IMR-90 (cell line): ENCODE measurements at regions not wholly inside any gene's neighbourhood (a gene's known extent, or its start where the extent isn't known, plus 50 kb on each side); places are given as distances from the start of the nearest gene placed in this dataset.

Source experiments
- ATAC-seq: fragments of 200-7000 bp; cut with Tn5 transposase; 2 replicates; pipeline ENCODE4 v1.9.1; 2020; ENCODE audit warnings: low read depth, mild to moderate bottlenecking, moderate library complexity
- BruUV-seq: library from RNA; stranded (reverse); fragments of 400-500 nt; replicated peaks from 2 replicates; lab custom pipeline; 2021; lab: Mats Ljungman, UMichigan
- CTCF ChIA-PET: fragments of 300-600 bp; formaldehyde crosslinking; extraction: SDS; loops from one replicate; lab custom pipeline; 2021; ENCODE audit warnings: antibody characterized with exemption; lab: Yijun Ruan, JAX
- POLR2A ChIA-PET: fragments of 300-600 bp; sonication (Branson Sonifier 250); formaldehyde crosslinking; loops from one replicate; lab custom pipeline; 2022; ENCODE audit warnings: antibody characterized with exemption; ENCODE audit not compliant: unreplicated experiment; lab: Charles Lee
- DNase-seq: peaks from one replicate; pipeline ENCODE4 v3.0.0; 2013
- H2AFZ ChIP-seq: replicated peaks from 2 replicates; pipeline ENCODE3; 2013; ENCODE audit warnings: low read length, mild to moderate bottlenecking; ENCODE audit not compliant: poor library complexity
- H2AK5ac ChIP-seq: 2 replicates; pipeline ENCODE4 v1.6.1; 2013; ENCODE audit warnings: low read depth, low read length, inconsistent platforms
- H2AK9ac ChIP-seq: replicated peaks from 2 replicates; pipeline ENCODE3; 2013; ENCODE audit warnings: mild to moderate bottlenecking, low read depth, low read length, moderate library complexity; ENCODE audit not compliant: poor library complexity
- H2BK120ac ChIP-seq: 2 replicates; pipeline ENCODE4 v1.6.1; 2013; ENCODE audit warnings: low read depth, low read length, inconsistent platforms
- H2BK15ac ChIP-seq: 3 replicates; pipeline ENCODE4 v1.6.1; 2013; ENCODE audit warnings: low read depth, low read length, inconsistent platforms
- H2BK20ac ChIP-seq: 2 replicates; pipeline ENCODE4 v1.6.1; 2013; ENCODE audit warnings: low read depth, mild to moderate bottlenecking, inconsistent platforms, low read length, moderate library complexity
- H2BK5ac ChIP-seq: 2 replicates; pipeline ENCODE4 v1.6.1; 2013; ENCODE audit warnings: mild to moderate bottlenecking, low read depth, low read length, inconsistent platforms; ENCODE audit not compliant: poor library complexity, severe bottlenecking
- H3K14ac ChIP-seq: replicated peaks from 2 replicates; pipeline ENCODE4 v1.6.1; 2013; ENCODE audit warnings: low read depth, low read length, inconsistent platforms
- H3K18ac ChIP-seq: 2 replicates; pipeline ENCODE4 v1.6.1; 2013; ENCODE audit warnings: low read depth, low read length, control low read depth
- H3K23ac ChIP-seq: 2 replicates; pipeline ENCODE4 v1.6.1; 2013; ENCODE audit warnings: low read depth, low read length, inconsistent platforms
- H3K27ac ChIP-seq: 2 replicates; pipeline ENCODE4 v1.5.1; 2013; ENCODE audit warnings: mild to moderate bottlenecking, control low read depth, low read length; ENCODE audit not compliant: insufficient read depth
- H3K27me3 ChIP-seq: 2 replicates; pipeline ENCODE4 v1.6.1; 2013; ENCODE audit warnings: low read length; ENCODE audit not compliant: control insufficient read depth, insufficient read depth
- H3K36me3 ChIP-seq: 2 replicates; pipeline ENCODE4 v1.6.1; 2013; ENCODE audit warnings: low read length, mixed read lengths; ENCODE audit not compliant: control insufficient read depth, insufficient read depth
- H3K4ac ChIP-seq: 2 replicates; pipeline ENCODE4 v1.6.1; 2013; ENCODE audit warnings: low read depth, low read length, inconsistent platforms
- H3K4me1 ChIP-seq: 2 replicates; pipeline ENCODE4 v1.6.1; 2013; ENCODE audit warnings: low read length, mixed read lengths; ENCODE audit not compliant: control insufficient read depth, insufficient read depth
- H3K4me2 ChIP-seq: 2 replicates; pipeline ENCODE4 v1.6.1; 2013; ENCODE audit warnings: low read depth, mild to moderate bottlenecking, control low read depth, low read length, moderate library complexity
- H3K4me3 ChIP-seq: 2 replicates; pipeline ENCODE4 v1.5.1; 2013; ENCODE audit warnings: low read depth, mild to moderate bottlenecking, control low read depth, low read length, moderate library complexity; ENCODE audit not compliant: insufficient read depth
- H3K56ac ChIP-seq: 2 replicates; pipeline ENCODE4 v1.6.1; 2013; ENCODE audit warnings: low read length, inconsistent platforms; ENCODE audit not compliant: insufficient read depth; ENCODE audit errors: extremely low read depth
- H3K79me1 ChIP-seq, 2 experiments: 2 replicates each; pipeline ENCODE4 v1.6.1; 2013; ENCODE audit warnings: low read length in 2 of 2, inconsistent platforms in 1 of 2, low read depth in 1 of 2
- H3K9ac ChIP-seq: 2 replicates; pipeline ENCODE4 v1.6.1; 2013; ENCODE audit warnings: low read depth, low read length, control low read depth
- H3K9me1 ChIP-seq: 2 replicates; pipeline ENCODE4 v1.6.1; 2013; ENCODE audit warnings: low read length, inconsistent platforms; ENCODE audit not compliant: insufficient read depth
- H3K9me3 ChIP-seq: 2 replicates; pipeline ENCODE4 v1.6.1; 2013; ENCODE audit warnings: low read length; ENCODE audit not compliant: control insufficient read depth, insufficient read depth
- H4K20me1 ChIP-seq: 2 replicates; pipeline ENCODE4 v1.6.1; 2013; ENCODE audit warnings: low read length, inconsistent platforms; ENCODE audit not compliant: insufficient read depth
- H4K5ac ChIP-seq: 2 replicates; pipeline ENCODE4 v1.6.1; 2013; ENCODE audit warnings: mild to moderate bottlenecking, low read depth, low read length, control low read depth
- H4K8ac ChIP-seq, 2 experiments: 2 replicates each; pipeline ENCODE4 v1.6.1; 2013; ENCODE audit warnings: low read depth in 2 of 2, low read length in 2 of 2, control low read depth in 1 of 2, inconsistent platforms in 1 of 2
- H4K91ac ChIP-seq: 2 replicates; pipeline ENCODE4 v1.6.1; 2013; ENCODE audit warnings: low read depth, low read length, inconsistent platforms; ENCODE audit not compliant: insufficient read depth
- CTCF ChIP-seq: conservative IDR thresholded peaks from 2 replicates; pipeline ENCODE4 v1.5.1; 2012; ENCODE audit warnings: mild to moderate bottlenecking, low read depth, low read length, improper control_type of control experiment
- FOS ChIP-seq: fragments of 150-350 bp; IDR thresholded peaks from 2 replicates; pipeline ENCODE4 v1.6.1; 2016; ENCODE audit warnings: low read depth, low read length
- MAZ ChIP-seq: IDR thresholded peaks from 2 replicates; pipeline ENCODE4 v1.6.1; 2012; ENCODE audit warnings: low read depth, mild to moderate bottlenecking, low read length, improper control_type of control experiment, moderate library complexity, borderline replicate concordance
- MXI1 ChIP-seq: IDR thresholded peaks from 2 replicates; pipeline ENCODE4 v1.6.1; 2012; ENCODE audit warnings: low read depth, mild to moderate bottlenecking, low read length, moderate library complexity, borderline replicate concordance
- RAD21 ChIP-seq: IDR thresholded peaks from 2 replicates; pipeline ENCODE4 v1.6.1; 2012; ENCODE audit warnings: low read length, improper control_type of control experiment
- WGBS, 2 experiments: methylation state at CpG; one replicate each; pipeline versions ENCODE4 v1.1.5 to v1.1.7; 2013; ENCODE audit warnings: missing lambda C conversion rate in 2 of 2; ENCODE audit not compliant: insufficient read length in 1 of 2; ENCODE audit errors: extremely low coverage in 2 of 2; 5-methylcytosine and 5-hydroxymethylcytosine counted together
- dilution Hi-C: fragments of 300-500 bp; cut with HindIII; formaldehyde crosslinking; loops from one replicate; pipeline ENCODE4 v1.14.3; 2018; ENCODE audit warnings: low sequenced_read_pairs; ENCODE audit not compliant: unreplicated experiment
- in situ Hi-C: fragments of 300-500 bp; cut with MboI; formaldehyde crosslinking; loops from 3 replicates; pipeline ENCODE4 v1.14.3; 2019; ENCODE audit warnings: low sequenced_read_pairs, inconsistent platforms, mixed read lengths
- intact Hi-C: fragments of 100-400 bp; cut with micrococcal nuclease; formaldehyde crosslinking; loops from 2 replicates; pipeline ENCODE4 v1.10.0; 2022

DNA sequence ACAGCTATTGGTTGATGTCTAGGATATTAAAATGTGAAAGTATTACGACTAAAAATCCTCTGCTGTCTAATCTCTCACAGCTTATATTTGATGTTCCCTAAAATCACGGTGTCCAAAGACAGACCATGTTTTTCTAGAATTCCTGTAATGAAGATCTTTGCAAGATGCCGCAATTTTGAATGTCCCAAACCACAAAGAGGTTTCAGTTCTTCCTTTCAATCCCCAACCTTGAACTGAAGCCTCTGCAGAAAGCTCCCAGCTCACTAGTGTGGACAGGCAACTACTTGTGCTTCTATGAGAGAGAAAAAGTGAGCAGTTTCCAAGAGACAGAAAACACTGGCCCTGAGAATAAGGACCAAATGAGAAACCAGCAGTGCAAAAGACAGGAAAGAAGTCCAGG, 370.1 kb downstream of the FOXA2 start:
- Histone ChIP-seq H4K8ac (no peak overlapping the region), H2BK120ac (no peak overlapping the region), H2AK5ac (no peak overlapping the region), H4K20me1 (no peaks in the 10 kb centered on the region), H3K9me1 (no peaks in the 10 kb centered on the region), H4K91ac (no peak overlapping the region), H2BK20ac (no peak overlapping the region), H3K23ac (no peak overlapping the region), H3K9me3 (peaks cover 15% of the 10 kb centered on the region), H2BK15ac (no peak overlapping the region), H3K9ac (no peak overlapping the region), H3K27me3 (no peaks in the 10 kb centered on the region), H3K4me1 (no peaks in the 10 kb centered on the region), H3K36me3 (no peaks in the 10 kb centered on the region), H3K14ac (no peak overlapping the region), H3K56ac (no peak overlapping the region), H4K5ac (no peak overlapping the region), H3K27ac (no peak overlapping the region), H3K18ac (no peak overlapping the region), H3K79me1 (no peaks in the 10 kb centered on the region), H3K4me2 (no peak overlapping the region), H3K4ac (no peak overlapping the region), H3K4me3 (no peak overlapping the region), H2AK9ac (no peak overlapping the region), H2BK5ac (no peak overlapping the region), H2AFZ (no peak overlapping the region)
- no peak for ATAC-seq
- no CpG with 5 or more reads among the region's 3 CpGs for WGBS, 2 experiments
- intact Hi-C loops (no loop called here), in situ Hi-C loops (no loop called here), dilution Hi-C loops (no loop called here)
- no TSS peak for BruUV-seq
- ChIA-PET CTCF (interaction anchor here (0.7 kb wide), 1 partner anchor 441 kb away, joined by 3 read pairs; no protein-coding TSS in a partner anchor), POLR2A (no interaction called here)
- no peak for DNase-seq
- no peak for TF ChIP-seq MAZ
- TF ChIP-seq CTCF: no peak
- no peak for TF ChIP-seq FOS
- no peak for TF ChIP-seq RAD21
- no peak for TF ChIP-seq MXI1
